Gastrocnemius medialis (tissue), 4 donors: ENCODE measurements at regions not wholly inside any gene's neighbourhood (a gene's known extent, or its start where the extent isn't known, plus 50 kb on each side); places are given as distances from the start of the nearest gene placed in this dataset.

Experiments
- ATAC-seq, 2 donors: fragments of 150-250 bp; one replicate each; pipeline ENCODE4 v1.9.1; 2016
- DNase-seq, 2 donors: peaks; one replicate each; pipeline ENCODE4 v3.0.0-alpha.2; 2019
- H3K27ac ChIP-seq, 4 donors: fragments of 200-600 bp; sonication (generic); 1 replicate in 1 of 4; 2 replicates in 3 of 4; pipeline ENCODE4 v1.5.1; 2016 to 2018; ENCODE audit warnings: mild to moderate bottlenecking in 2 of 4, moderate library complexity in 1 of 4
- H3K27me3 ChIP-seq, 3 donors: fragments of 200-600 bp; sonication (generic) in 2 of 3; 1 replicate in 1 of 3; 2 replicates in 2 of 3; pipeline versions ENCODE4 v1.5.1 to v1.6.0; 2016 to 2019; ENCODE audit warnings: mild to moderate bottlenecking in 1 of 3, moderate library complexity in 1 of 3
- H3K36me3 ChIP-seq, 2 donors: fragments of 200-600 bp; sonication (generic) in 1 of 2; one replicate each; pipeline ENCODE4 v1.5.1; 2017 to 2018
- H3K4me1 ChIP-seq, 2 donors: fragments of 200-600 bp; sonication (generic) in 1 of 2; one replicate each; pipeline ENCODE4 v1.5.1; 2016 to 2017; ENCODE audit warnings: mild to moderate bottlenecking in 2 of 2
- H3K4me3 ChIP-seq, 4 donors: fragments of 200-600 bp; sonication (generic) in 3 of 4; 1 replicate in 1 of 4; 2 replicates in 3 of 4; pipeline ENCODE4 v1.5.1; 2016 to 2019; ENCODE audit warnings: mild to moderate bottlenecking in 2 of 4
- H3K9me3 ChIP-seq, 3 donors: fragments of 200-600 bp; sonication (generic) in 2 of 3; 1 replicate in 1 of 3; 2 replicates in 2 of 3; pipeline ENCODE4 v1.5.1; 2016 to 2019
- POLR2A ChIP-seq, 2 donors: fragments of 450-650 bp; IDR thresholded peaks; one replicate each; pipeline ENCODE4 v1.6.1; 2017; ENCODE audit warnings: antibody characterized with exemption in 2 of 2, mild to moderate bottlenecking in 2 of 2, moderate library complexity in 2 of 2
- in situ Hi-C, 4 donors: fragments of 200-750 bp; cut with MboI; loops; one replicate each; pipeline versions ENCODE4 v1.15.0 to v1.8.0; 2017; ENCODE audit warnings: low sequenced_read_pairs in 4 of 4
- intact Hi-C: fragments of 100-400 bp; cut with DNase I; formaldehyde crosslinking; loops from one replicate; pipeline ENCODE4 v1.15.1; 2023; ENCODE audit warnings: low total_unique reads
- TF ChIP-seq, protein P1 (sequence below), 5 experiments: fragments of 450-650 bp in 3 of 5; fragments of 200-600 bp in 2 of 5; sonication (generic) in 2 of 5; IDR thresholded peaks in 4 of 5; conservative IDR thresholded peaks in 1 of 5; 1 replicate in 4 of 5; 2 replicates in 1 of 5; pipeline ENCODE4 v1.5.1; 2016 to 2019; ENCODE audit warnings: antibody characterized with exemption in 5 of 5, mild to moderate bottlenecking in 3 of 5, moderate library complexity in 3 of 5

DNA sequence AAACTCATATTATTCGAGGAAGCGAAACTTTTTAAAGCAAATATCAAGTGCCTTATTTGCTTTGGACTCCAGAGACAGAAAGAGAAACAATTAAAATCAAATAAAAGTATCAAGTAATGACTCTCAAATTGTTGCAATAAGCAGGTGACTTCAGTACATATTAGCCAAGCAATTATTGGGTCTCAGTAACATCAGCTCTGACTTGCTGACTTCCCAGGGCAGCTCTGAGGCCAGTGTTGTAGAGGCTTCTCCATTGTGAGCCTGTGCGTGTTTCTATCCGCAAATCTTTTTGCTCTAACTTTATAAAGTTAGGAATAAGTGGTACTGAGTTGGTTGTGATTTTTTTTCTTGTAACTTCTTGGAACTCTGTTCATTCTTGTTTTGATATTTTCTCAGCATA lies 186.8 kb upstream of the PRLR start:
- TF ChIP-seq POLR2A (IDR thresholded peaks at IDR 0.05): no peak
- no peak for ATAC-seq
- in situ Hi-C loops: no loop called here

DNA sequence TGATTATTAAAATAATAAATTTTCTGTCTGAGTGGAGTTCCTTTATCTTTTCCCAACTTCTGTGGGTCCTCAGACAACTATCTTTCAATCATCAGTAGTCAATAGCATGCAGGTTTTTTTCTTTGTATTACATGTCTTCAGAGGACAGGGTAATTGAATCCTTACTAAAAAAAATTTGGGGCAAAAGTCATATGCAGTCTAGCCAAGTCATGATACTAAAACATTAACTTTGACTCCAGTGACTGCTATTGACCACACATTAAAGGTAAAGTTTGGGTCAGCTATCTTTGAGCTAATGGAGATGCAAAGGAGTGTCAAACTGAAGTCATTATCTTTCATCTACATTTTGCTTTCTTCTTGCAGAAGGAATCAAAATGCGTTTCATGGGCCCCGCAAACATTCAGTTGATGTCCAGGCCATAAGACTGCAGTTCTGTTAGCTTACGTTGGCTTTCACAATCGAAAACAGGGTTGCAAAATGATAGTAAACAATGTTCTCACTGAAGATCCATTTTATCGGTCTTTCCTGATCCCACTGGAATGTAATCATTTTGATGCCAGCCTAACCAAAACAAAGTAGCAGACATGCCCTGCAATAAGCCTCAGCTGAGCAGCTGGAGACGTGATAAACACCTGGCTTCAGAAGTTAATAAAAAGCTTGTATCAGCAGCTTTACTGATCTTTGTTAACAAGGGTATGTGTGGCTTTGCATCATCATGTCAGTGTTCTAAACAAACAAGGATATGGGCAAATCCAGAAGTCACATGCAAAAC lies 186.1 kb upstream of the PRLR start:
- intact Hi-C loops: no loop called here

More for the DNA sequence above, 186.8 kb upstream of the PRLR start:
- H3K36me3 ChIP-seq: no peaks in the 10 kb centered on the region
- intact Hi-C loops: no loop called here
- H3K4me1 ChIP-seq: no peaks in the 10 kb centered on the region
- no peaks in the 10 kb centered on the region for H3K27me3 ChIP-seq
- no peak for DNase-seq
- H3K4me3 ChIP-seq: no peak overlapping the region
- no peak overlapping the region for H3K27ac ChIP-seq
- H3K9me3 ChIP-seq: no peaks in the 10 kb centered on the region

DNA sequence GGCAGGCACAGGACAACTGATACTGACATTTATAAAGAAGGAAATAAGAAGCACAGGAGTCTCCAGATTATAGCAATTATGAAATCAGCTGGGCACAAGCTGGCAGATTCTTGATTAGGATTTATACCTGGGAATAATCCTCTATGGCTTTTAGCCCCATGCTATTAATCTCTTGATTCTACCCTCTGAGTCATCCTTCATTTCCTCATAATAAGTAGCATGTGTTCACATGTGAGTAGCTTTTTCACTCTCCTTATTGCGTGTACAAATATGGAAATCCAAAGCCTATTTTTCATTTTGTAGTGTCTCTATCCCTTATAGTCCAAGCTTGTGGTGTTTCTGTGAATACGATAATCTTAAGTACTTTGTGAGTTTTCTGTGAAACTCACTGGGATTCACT lies 185.0 kb upstream of the PRLR start:
- no peak overlapping the region for H3K27ac ChIP-seq
- H3K9me3 ChIP-seq: no peaks in the 10 kb centered on the region
- no peaks in the 10 kb centered on the region for H3K36me3 ChIP-seq
- TF ChIP-seq, protein P1, sequence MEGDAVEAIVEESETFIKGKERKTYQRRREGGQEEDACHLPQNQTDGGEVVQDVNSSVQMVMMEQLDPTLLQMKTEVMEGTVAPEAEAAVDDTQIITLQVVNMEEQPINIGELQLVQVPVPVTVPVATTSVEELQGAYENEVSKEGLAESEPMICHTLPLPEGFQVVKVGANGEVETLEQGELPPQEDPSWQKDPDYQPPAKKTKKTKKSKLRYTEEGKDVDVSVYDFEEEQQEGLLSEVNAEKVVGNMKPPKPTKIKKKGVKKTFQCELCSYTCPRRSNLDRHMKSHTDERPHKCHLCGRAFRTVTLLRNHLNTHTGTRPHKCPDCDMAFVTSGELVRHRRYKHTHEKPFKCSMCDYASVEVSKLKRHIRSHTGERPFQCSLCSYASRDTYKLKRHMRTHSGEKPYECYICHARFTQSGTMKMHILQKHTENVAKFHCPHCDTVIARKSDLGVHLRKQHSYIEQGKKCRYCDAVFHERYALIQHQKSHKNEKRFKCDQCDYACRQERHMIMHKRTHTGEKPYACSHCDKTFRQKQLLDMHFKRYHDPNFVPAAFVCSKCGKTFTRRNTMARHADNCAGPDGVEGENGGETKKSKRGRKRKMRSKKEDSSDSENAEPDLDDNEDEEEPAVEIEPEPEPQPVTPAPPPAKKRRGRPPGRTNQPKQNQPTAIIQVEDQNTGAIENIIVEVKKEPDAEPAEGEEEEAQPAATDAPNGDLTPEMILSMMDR (IDR thresholded peaks at IDR 0.05 in 4 of 5, conservative IDR thresholded peaks at IDR 0.05 in 1 of 5): no peak
- no peak for TF ChIP-seq POLR2A (IDR thresholded peaks at IDR 0.05)
- in situ Hi-C loops: no loop called here
- no peak for ATAC-seq
- intact Hi-C loops: no loop called here
- H3K4me1 ChIP-seq: no peaks in the 10 kb centered on the region
- H3K4me3 ChIP-seq: no peak overlapping the region
- DNase-seq: no peak
- no peaks in the 10 kb centered on the region for H3K27me3 ChIP-seq

More for the DNA sequence above, 186.1 kb upstream of the PRLR start:
- Histone ChIP-seq H3K27me3 (no peaks in the 10 kb centered on the region), H3K4me3 (no peak overlapping the region), H3K9me3 (no peaks in the 10 kb centered on the region), H3K27ac (no peak overlapping the region), H3K4me1 (no peaks in the 10 kb centered on the region), H3K36me3 (no peaks in the 10 kb centered on the region)
- in situ Hi-C loops: no loop called here
- ATAC-seq (no peak), DNase-seq (no peak)
- TF ChIP-seq POLR2A (IDR thresholded peaks at IDR 0.05): no peak
- TF ChIP-seq, protein P1 (IDR thresholded peaks at IDR 0.05 in 4 of 5, conservative IDR thresholded peaks at IDR 0.05 in 1 of 5): no peak

DNA sequence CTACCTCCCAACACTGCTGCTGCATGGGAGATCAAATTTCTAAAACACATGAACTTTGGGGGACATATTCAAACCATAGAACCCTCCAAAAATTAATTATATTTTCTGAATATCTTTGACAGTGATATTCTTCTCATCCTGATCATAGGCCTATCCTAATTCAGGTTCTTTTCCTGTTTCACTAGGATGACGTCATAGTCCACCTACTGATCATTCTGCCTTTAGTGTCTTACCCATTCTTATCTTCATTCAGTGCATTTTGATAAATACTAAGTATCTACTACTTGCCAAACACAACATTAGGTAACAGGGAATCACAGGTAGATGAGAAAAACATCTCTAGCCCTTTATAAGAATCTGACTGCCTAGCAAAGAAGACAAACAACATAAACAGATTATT lies 179.1 kb upstream of the PRLR start:
- H3K36me3 ChIP-seq: no peaks in the 10 kb centered on the region
- no peak overlapping the region for H3K4me3 ChIP-seq
- ATAC-seq (no peak), DNase-seq (no peak)
- in situ Hi-C loops (no loop called here), intact Hi-C loops (no loop called here)
- H3K4me1 ChIP-seq: no peaks in the 10 kb centered on the region
- no peaks in the 10 kb centered on the region for H3K27me3 ChIP-seq
- H3K27ac ChIP-seq: no peak overlapping the region
- H3K9me3 ChIP-seq: no peaks in the 10 kb centered on the region
- no peak for TF ChIP-seq POLR2A (IDR thresholded peaks at IDR 0.05)
- TF ChIP-seq, protein P1 (IDR thresholded peaks at IDR 0.05 in 4 of 5, conservative IDR thresholded peaks at IDR 0.05 in 1 of 5): no peak

DNA sequence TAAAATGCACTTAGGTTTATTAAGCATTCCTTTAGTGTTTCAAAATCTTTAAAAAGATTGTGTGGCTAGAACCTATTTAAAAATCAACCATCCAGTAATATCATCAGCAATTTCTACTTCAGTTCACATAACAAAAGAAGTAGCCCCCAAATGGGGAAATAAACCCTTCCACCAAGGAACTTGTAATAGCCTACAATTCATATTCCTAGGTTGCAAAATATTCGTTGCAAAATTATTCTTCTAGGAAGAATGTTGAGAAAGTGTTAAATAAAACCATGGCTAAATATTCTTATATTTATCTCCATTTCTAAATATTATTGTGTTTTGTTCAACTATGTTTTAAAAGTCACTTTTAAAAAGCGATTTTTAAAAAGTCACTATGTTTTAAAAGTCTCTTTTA lies 177.9 kb upstream of the PRLR start:
- TF ChIP-seq POLR2A (IDR thresholded peaks at IDR 0.05): no peak
- TF ChIP-seq, protein P1 (IDR thresholded peaks at IDR 0.05 in 4 of 5, conservative IDR thresholded peaks at IDR 0.05 in 1 of 5): no peak
- H3K4me3 ChIP-seq: no peak overlapping the region
- DNase-seq (no peak), ATAC-seq (no peak)
- H3K27ac ChIP-seq: no peak overlapping the region
- in situ Hi-C loops: no loop called here
- no peaks in the 10 kb centered on the region for H3K27me3 ChIP-seq
- intact Hi-C loops: no loop called here
- no peaks in the 10 kb centered on the region for H3K36me3 ChIP-seq
- no peaks in the 10 kb centered on the region for H3K4me1 ChIP-seq
- H3K9me3 ChIP-seq: no peaks in the 10 kb centered on the region
